HG03103 (cell line): ENCODE measurements at regions not wholly inside any gene's neighbourhood (a gene's known extent, or its start where the extent isn't known, plus 50 kb on each side); places are given as distances from the start of the nearest gene placed in this dataset.

ENCODE experiments used
- ATAC-seq: cut with Tn5 transposase; IDR thresholded peaks from one replicate; pipeline ENCODE4 v1.9.1; 2021; ENCODE audit warnings: low read depth; ENCODE audit not compliant: unreplicated experiment

GRCh38 chr2:129443235-129443864, 536.1 kb upstream of the RAB6C start:
- no peak for ATAC-seq

DNA sequence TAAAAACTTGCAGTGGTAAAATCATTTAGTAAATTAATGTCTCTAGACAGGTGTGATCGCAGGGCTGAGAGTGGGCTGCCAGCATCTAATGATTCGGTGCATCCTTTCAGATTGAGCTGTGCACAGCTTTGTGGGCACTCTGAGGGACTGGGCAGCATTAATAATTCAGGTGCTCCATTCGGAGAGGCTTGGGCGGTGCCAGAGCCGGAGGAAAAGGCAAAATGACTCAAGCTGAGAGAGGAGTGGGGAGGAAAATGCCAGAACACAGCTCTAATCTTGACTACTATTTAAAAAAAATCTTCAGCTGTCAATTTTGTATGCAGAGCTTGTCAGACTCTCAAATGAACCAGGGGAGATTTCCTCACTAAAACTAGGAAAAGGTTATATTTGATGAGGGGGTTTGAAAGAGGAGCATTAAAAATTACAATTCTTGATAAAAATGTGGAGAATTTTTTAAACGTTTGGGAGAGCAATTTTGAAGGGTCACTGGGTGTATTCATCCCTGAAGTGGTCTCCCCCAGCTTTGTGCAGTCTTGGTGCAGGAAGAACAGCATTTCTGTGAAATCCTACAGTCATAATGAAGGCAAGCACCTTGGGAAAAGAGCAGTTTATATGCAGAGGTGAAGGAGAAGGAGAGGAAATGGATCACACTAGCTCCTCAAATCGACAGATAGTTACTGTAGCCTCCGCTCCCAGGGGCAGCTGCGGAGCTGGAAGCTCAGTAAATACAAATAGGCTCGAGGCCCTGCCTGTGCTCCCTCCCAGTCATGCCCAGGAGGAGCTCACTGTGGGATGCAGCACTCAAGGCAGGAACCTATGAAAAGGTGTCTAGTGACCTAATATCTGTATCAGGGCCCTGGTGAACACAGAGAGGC, 535.4 kb upstream of the RAB6C start:
- ATAC-seq, result no peak

- no peak for ATAC-seq
Observed at GRCh38 chr2:129444751-129445150, 534.7 kb upstream of the RAB6C start.

- ATAC-seq, result no peak
Observed at GRCh38 chr2:129456691-129457090, 522.8 kb upstream of the RAB6C start.

DNA sequence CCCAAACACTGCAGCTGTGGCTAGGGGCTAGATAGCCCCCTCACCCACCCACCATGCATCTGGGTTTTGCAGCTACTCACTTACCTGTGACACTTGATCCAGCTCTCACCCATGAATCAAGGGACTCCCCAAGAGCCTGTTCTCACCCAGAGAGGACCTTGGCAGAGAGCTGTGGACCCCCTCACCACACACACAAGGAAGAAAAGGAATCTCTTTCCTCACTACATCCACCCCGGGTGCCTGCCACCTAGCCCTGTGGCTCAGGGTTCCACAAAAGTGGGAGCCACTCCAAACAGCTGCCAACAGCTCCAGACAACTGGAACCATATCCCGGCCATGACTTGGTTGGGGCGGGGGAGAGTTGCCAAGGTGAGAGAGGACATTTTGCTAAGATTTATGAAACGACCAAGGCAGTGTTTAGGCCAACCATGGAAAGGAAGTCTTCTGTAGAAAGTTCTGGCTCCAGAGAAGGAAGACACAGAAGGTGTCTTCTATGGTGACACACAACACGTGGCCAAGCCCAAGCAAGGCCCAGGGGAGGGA, 522.1 kb upstream of the RAB6C start:
- ATAC-seq, result no peak

DNA sequence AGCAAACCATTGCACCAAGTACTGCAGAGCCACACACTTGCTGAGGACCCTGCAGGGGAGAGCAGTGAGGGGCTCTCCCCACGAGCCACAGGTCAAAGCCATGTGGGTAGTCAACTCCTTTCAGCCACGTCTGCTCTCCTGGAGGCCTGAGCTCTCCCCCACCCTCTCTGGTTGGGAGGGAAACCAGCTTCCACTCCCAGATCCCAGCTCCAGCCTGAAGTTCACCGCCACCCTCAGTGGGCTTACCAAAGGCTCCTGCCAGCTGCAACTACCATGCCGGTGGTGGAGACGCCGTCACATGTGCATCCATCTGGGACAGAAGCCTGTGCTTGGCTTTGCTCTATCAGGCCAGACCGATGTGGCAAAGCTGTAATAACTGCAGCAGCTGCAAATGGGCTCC, 521.5 kb upstream of the RAB6C start:
- no peak for ATAC-seq

DNA sequence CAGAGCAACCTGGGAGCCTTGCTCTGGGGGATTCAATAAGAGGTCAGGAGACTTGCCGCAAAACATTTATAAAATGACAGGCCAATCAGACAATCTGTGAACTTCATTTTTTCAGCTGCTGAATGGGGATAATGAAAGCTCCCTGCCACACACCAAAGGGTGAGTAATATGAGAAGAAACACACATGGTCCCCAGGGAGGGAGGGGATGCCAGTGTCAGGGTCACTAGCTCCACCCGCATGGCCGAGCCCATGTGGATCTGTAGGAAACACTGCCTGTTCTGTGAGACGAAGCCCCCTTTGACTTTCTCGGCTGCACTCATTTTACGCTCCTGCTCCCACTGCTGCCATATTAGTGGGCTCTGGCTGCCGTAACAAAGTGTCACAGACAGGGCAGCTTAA, 521.0 kb upstream of the RAB6C start:
- ATAC-seq, result no peak

DNA sequence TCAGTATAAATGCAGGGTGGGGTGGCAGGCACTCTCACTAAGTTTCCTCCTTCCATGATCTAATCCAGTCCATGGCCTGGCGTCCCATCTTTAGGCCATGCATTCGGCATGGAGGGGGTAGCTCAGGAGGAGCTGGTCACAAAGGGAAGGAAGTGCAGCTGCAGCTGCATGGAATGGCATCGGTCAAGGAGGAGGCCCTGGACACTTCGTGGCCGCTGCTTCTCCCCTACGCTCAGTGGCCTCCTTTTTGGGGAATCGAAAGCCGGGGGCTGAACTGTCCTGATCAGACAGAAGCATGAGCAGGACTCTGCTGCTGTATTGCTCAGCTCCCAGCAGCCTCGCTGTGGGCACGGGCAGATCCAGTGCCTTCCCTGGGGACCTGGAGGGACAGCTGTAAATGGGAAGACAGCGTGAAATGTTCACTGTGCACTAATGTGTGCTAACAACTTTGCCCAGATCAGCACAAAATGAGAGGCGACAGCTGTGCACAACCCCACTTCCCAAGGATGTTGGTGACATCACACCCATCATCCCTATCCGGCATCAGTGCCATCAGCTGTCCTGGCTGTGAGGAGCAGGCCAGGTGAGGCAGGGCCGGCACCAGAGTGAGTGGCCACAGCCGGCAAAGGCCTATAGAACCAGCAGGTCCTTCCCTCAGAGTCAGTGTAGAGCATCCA, 520.1 kb upstream of the RAB6C start:
- ATAC-seq, result no peak

GRCh38 chr2:129459881-129460280, 519.6 kb upstream of the RAB6C start:
- ATAC-seq, result no peak

DNA sequence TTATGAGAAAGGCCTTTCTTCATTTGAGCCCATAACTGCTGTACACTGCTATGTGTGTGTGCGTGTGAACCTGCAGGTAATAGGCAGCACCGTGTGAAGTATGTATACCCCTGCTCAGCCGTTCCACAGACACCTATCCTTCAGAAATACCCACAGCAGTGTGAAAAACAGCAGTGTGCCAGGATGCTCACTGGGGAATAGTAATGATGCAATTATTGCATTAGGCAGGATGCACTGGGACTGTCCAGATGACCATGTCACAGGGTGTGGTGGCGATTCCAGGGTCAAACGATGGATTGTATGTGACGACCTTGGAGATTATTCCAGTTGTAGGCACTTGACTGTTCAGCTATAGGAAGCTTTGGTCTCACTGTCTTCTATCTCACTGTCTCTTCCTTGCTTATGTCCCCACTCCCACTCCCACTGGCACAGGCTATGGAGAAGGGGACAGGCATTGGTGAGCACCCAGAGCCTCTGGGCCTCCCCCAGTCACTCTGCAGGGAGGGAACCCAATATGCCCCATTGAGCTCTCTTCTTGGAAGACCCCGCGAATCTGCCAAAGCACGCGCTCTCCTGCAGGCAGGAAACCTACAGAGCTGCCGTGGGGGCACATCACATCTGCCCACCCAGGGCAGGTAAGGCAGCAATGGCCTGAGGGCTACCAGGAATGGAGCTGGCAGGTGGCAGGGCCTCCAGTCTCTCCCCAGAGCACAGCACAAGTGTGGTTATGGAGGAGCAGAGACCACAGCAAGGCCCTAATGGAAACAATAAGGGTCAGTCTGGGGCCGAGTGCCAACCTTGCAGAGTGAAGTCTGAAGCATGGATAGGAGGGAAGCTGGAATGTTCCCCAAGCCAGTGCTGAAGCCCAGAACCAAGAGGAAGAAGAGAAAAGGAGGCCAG, 518.9 kb upstream of the RAB6C start:
- ATAC-seq, result no peak

- ATAC-seq, result no peak
Observed at GRCh38 chr2:129462349-129462748, 517.1 kb upstream of the RAB6C start.

DNA sequence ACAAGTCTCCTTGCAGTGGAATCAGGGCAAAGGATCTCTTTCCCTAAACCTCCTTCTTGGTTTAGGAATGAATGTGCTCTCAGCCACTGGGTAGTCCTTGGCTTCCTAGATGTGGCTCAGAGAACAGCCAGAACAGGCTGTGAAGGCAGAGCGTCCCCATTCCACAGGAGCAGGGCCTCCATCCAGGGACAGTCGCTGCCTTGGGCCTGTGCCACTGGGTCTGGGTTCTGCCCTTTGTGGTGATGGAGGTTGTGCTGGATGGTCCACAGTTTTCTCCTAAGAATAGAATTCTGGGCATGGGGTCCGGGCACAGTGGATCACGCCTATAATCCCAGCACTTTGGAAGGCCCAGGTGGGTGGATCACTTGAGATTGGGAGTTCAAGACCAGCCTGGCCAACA, 516.5 kb upstream of the RAB6C start:
- no peak for ATAC-seq

GRCh38 chr2:129464036-129464435, 515.4 kb upstream of the RAB6C start:
- ATAC-seq, result peak; percentile 60

DNA sequence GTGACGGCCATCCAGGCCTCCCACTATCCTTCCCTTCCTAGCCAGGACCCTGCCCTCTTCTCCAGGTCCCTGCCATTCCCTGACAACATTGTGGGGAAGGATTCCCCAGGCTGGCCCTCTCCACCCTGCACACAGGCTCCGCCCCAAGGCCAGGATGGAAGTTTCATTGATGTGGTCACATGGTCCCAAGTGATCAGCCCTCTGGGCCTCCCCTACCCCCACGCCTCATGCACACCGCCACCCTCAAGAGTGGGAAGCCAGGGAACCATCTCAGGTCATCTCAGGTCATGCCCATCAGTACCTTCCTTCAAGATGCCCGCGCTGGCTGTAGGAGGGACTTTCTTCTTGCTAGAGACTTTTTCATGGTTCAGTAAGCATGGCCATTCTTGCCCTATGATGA, 514.8 kb upstream of the RAB6C start:
- ATAC-seq, result no peak

- no peak for ATAC-seq
Observed at GRCh38 chr2:129465045-129465444, 514.4 kb upstream of the RAB6C start.

GRCh38 chr2:129466389-129466788, 513.1 kb upstream of the RAB6C start:
- ATAC-seq, result no peak

DNA sequence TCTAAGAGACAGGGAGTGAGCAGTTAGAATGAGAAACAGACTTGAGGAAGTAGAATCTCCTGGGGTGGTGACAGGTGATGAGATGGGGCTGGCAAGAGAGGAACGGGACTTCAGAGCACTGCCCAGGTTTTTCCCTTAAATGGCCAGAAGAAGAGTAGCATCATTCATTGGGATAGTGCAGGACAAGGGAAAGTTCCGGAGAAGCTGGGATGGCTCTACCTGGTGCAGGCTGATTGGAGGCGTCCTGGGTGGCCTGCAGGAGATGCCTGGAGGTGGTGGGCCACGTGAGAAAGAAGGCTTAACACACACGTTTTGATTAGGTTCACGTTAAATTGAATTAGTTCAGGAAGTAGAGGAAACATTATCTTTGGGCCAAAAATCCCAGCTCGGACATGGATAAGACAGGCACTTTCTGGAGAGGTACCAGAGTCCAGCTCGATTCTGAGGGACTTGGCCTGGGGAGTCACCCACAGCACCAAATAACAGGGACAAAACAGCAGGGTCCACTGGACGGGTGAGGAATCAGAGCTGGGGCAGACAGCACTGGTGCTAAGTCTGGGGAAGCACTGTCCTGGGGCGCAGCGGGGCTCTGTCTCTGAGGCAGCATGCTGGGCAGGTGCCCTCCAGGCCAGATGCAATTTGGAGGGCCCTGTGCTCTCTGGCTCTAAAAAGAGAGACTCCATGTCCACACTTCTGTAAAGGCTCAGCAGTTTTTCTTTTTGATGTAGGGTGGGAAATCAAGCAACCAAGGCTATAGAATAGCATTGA, 512.3 kb upstream of the RAB6C start:
- no peak for ATAC-seq

DNA sequence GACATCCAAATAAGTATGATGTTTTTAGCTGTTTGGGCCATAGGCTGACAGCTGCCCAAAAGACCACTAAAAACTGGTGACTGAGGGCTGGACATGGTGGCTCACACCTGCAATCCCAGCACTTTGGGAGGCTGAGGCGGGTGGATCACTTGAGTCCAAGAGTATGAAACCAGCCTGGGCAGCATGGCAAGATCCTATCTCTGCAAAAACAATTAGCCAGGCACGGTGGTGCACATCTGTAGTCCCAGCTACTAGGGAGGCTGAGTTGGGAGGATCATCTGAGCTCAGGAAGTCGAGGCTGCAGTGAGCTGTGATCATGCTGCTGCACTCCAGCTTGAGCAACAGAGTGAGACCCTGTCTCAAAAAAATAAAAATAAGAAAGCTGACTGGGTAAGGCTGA, 511.5 kb upstream of the RAB6C start:
- ATAC-seq, result no peak

DNA sequence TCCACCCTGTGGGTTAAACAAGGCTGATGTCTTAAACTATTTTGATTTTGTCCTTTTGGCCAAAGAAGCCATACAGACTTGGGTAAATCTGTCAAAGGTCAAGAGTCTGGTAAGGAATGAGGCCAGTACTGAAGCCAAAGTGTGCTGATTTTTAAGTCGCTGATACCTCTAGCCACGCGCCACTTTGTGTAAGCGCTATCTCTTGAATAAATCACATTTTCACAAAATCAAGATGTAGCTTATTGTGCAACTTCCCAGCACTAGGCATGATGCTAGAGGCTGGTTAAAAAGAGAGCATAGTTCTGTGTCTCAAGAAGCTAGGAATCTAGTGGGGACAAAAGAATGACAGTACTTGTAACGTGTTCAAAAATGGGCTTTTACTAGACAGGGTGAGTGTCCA, 510.6 kb upstream of the RAB6C start:
- ATAC-seq, result no peak

GRCh38 chr2:129469389-129469788, 510.1 kb upstream of the RAB6C start:
- ATAC-seq, result no peak
